Sigmoid colon (tissue), 6 donors: ENCODE measurements at regions not wholly inside any gene's neighbourhood (a gene's known extent, or its start where the extent isn't known, plus 50 kb on each side); places are given as distances from the start of the nearest gene placed in this dataset.

ENCODE experiments used
- DNase-seq: peaks from one replicate; pipeline ENCODE4 v3.0.0-alpha.2; 2019
- H3K27ac ChIP-seq, 4 donors: fragments of 200-600 bp; sonication (generic); one replicate each; pipeline ENCODE4 v1.5.1; 2016 to 2019; ENCODE audit warnings: mild to moderate bottlenecking in 1 of 4
- H3K27me3 ChIP-seq, 3 donors: fragments of 200-600 bp; sonication (generic); one replicate each; pipeline ENCODE4 v1.5.1; 2019; ENCODE audit warnings: mild to moderate bottlenecking in 1 of 3
- H3K36me3 ChIP-seq, 4 donors: fragments of 200-600 bp; sonication (generic); one replicate each; pipeline ENCODE4 v1.5.1; 2016 to 2019
- H3K4me1 ChIP-seq, 4 donors: fragments of 200-600 bp; sonication (generic); one replicate each; pipeline ENCODE4 v1.5.1; 2017 to 2019
- H3K4me3 ChIP-seq, 4 donors: fragments of 200-600 bp; sonication (generic); one replicate each; pipeline ENCODE4 v1.5.1; 2017 to 2019; ENCODE audit warnings: mild to moderate bottlenecking in 2 of 4, moderate library complexity in 1 of 4
- H3K9me3 ChIP-seq, 4 donors: fragments of 200-600 bp in 3 of 4; sonication (generic) in 3 of 4; one replicate each; pipeline versions ENCODE4 v1.5.1 to v1.6.1; 2013 to 2019
- EP300 ChIP-seq, 4 donors: sonication (generic); formaldehyde crosslinking; IDR thresholded peaks; one replicate each; pipeline ENCODE4 v1.6.1; 2017; ENCODE audit warnings: antibody characterized with exemption in 4 of 4
- POLR2A ChIP-seq, 2 donors: fragments of 450-650 bp; IDR thresholded peaks; one replicate each; pipeline ENCODE4 v1.6.1; 2016; ENCODE audit warnings: antibody characterized with exemption in 2 of 2, mild to moderate bottlenecking in 2 of 2, moderate library complexity in 2 of 2
- POLR2AphosphoS5 ChIP-seq, 4 donors: sonication (generic); formaldehyde crosslinking; IDR thresholded peaks; one replicate each; pipeline ENCODE4 v1.6.1; 2017; ENCODE audit warnings: antibody characterized with exemption in 4 of 4
- WGBS, 2 donors: extraction: QIAGEN DNeasy Blood & Tissue Kit; methylation state at CpG; one replicate each; pipeline ENCODE4 v1.1.7; 2013; 5-methylcytosine and 5-hydroxymethylcytosine counted together
- intact Hi-C: fragments of 100-400 bp; cut with DNase I; formaldehyde crosslinking; loops from one replicate; pipeline ENCODE4 v1.15.1; 2023
- TF ChIP-seq, protein P1 (sequence below), 4 experiments: fragments of 450-650 bp in 3 of 4; fragments of 200-600 bp in 1 of 4; IDR thresholded peaks; one replicate each; pipeline ENCODE4 v1.5.1; 2016 to 2019; ENCODE audit warnings: antibody characterized with exemption in 4 of 4, mild to moderate bottlenecking in 3 of 4, moderate library complexity in 2 of 4
- donor health status: healthy with polysubstance abuse.
- donor health status: healthy.

DNA sequence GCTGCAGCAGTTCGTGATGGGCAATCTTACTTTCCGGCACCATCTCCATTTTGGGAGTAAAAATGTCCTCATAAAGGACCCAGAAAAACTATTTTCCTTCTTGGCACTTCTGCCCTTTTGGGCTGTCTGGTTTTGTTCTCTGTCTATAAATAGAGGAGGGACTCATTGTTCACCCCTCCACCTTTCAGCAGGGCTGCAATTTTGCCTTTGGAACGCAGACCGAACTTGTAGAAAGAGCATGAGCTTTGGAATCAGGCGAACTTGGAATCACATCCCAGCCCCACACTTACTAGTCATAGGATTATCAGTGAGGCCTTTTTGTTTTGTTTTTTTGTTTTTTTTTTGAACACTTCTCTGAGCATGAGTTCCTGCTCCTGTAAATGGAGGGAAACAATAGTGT is 178.1 kb upstream of the IL12B start:
- Histone ChIP-seq H3K9me3 (no peaks in the 10 kb centered on the region), H3K4me1 (peaks cover 0 to 49% (median 19%) of the 10 kb centered on the region in 4 donors), H3K4me3 (no peak overlapping the region), H3K27ac (peak overlapping the region in 2 of 4 donors; percentile 8 to 39), H3K36me3 (no peaks in the 10 kb centered on the region), H3K27me3 (no peaks in the 10 kb centered on the region)
- no peak for DNase-seq
- intact Hi-C loops: no loop called here
- 87 to 90% methylated on average over 5 of the region's 5 CpGs for WGBS, 2 donors
- TF ChIP-seq, protein P1, sequence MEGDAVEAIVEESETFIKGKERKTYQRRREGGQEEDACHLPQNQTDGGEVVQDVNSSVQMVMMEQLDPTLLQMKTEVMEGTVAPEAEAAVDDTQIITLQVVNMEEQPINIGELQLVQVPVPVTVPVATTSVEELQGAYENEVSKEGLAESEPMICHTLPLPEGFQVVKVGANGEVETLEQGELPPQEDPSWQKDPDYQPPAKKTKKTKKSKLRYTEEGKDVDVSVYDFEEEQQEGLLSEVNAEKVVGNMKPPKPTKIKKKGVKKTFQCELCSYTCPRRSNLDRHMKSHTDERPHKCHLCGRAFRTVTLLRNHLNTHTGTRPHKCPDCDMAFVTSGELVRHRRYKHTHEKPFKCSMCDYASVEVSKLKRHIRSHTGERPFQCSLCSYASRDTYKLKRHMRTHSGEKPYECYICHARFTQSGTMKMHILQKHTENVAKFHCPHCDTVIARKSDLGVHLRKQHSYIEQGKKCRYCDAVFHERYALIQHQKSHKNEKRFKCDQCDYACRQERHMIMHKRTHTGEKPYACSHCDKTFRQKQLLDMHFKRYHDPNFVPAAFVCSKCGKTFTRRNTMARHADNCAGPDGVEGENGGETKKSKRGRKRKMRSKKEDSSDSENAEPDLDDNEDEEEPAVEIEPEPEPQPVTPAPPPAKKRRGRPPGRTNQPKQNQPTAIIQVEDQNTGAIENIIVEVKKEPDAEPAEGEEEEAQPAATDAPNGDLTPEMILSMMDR (IDR thresholded peaks at IDR 0.05): no peak
- TF ChIP-seq POLR2AphosphoS5 (IDR thresholded peaks at IDR 0.05) (no peak), EP300 (IDR thresholded peaks at IDR 0.05) (no peak), POLR2A (IDR thresholded peaks at IDR 0.05) (no peak)

DNA sequence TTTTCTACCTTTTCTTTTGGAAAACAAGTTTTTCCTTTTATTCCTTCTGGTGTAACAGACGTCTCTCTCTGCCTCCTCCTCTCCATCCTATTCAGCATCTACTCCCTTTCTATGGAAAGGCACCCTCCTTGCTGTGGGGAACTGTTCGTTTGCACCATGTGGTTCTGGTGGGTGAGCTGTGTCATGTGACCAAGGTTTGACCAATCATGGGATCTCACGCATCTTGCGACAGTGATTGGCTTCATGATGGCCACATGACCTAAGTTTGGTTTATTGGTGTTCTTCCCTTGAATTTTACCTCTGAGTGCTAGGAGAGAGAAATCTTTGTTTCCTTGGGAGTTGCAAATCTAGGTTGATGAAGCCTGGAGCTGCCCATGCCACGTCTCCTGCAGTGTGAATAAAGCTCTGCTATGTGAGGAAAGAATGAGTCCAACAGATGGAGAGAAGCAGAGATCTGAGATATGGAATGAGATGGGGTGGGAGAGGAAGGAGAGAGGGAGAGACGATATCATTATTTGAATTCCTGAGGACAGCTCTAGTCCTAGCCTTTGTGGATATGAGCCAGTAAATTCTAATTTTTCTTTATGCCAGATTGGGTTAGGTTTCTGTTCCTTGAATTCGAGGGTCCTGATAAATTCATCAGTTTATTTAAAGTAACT is 178.8 kb upstream of the IL12B start:
- intact Hi-C loops: no loop called here
- TF ChIP-seq, protein P1 (IDR thresholded peaks at IDR 0.05): no peak
- TF ChIP-seq POLR2A (IDR thresholded peaks at IDR 0.05): no peak
- no peak for TF ChIP-seq EP300 (IDR thresholded peaks at IDR 0.05)
- TF ChIP-seq POLR2AphosphoS5 (IDR thresholded peaks at IDR 0.05): no peak
- Histone ChIP-seq H3K4me1 (peaks cover 0 to 51% (median 19%) of the 10 kb centered on the region in 4 donors), H3K36me3 (no peaks in the 10 kb centered on the region), H3K9me3 (no peaks in the 10 kb centered on the region), H3K27ac (peak overlapping the region in 2 of 4 donors; percentile 8 to 39), H3K27me3 (no peaks in the 10 kb centered on the region), H3K4me3 (no peak overlapping the region)
- no peak for DNase-seq
- WGBS, 2 donors: 74 to 82% methylated on average over 7 of the region's 7 CpGs

DNA sequence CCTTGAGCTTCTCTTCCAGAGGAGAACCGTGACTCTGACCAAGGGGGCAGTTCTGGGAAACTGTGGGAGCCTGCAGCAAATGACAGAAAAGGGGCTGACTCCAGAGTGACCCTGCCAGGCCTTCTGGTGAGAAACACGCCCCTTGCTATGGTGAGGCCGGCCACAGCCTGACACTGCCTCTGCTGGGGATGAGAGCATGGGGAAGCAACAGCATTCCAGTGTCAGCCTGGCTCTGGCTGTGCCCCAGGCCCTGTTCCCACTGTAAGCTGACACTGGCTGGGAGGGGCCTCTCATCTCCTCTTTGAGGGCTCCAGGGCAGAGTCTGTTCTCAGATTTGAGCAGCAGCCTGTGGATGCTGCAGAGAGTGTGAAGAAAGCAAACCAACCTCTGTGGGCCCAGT is 180.0 kb upstream of the IL12B start:
- peak overlapping the region in 2 of 4 donors; percentile 20 to 33 for H3K27ac ChIP-seq
- no peaks in the 10 kb centered on the region for H3K36me3 ChIP-seq
- TF ChIP-seq EP300 (IDR thresholded peaks at IDR 0.05) (no peak), POLR2A (IDR thresholded peaks at IDR 0.05) (no peak), POLR2AphosphoS5 (IDR thresholded peaks at IDR 0.05) (no peak)
- TF ChIP-seq, protein P1 (IDR thresholded peaks at IDR 0.05): no peak
- H3K4me1 ChIP-seq: peaks cover 0 to 49% (median 8%) of the 10 kb centered on the region in 4 donors
- no peaks in the 10 kb centered on the region for H3K9me3 ChIP-seq
- no peaks in the 10 kb centered on the region for H3K27me3 ChIP-seq
- no peak overlapping the region for H3K4me3 ChIP-seq
- intact Hi-C loops: no loop called here
- no peak for DNase-seq
- WGBS, 2 donors: 73 to 78% methylated on average over 3 of the region's 3 CpGs

DNA sequence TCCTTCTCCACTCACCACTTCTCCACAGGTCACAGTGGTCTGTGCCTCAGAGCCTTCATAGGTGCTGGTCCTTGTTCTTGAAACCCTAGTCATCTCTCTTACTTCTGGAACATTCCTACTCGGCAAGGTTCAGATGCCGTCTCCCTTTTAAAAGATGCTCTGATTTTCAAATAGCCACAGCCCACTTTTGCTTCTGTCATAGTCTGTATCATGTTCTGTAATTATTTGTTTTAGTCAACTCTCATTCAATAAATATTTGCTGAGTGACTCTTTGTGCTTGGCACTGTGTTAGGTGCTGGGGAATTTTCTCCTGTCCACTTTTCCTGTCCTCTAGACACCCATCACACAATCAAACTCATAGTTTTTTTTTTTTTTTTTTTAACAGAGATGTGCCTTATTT is 181.3 kb upstream of the IL12B start:
- peaks cover 0 to 46% (median 7%) of the 10 kb centered on the region in 4 donors for H3K4me1 ChIP-seq
- no peaks in the 10 kb centered on the region for H3K36me3 ChIP-seq
- no peaks in the 10 kb centered on the region for H3K9me3 ChIP-seq
- TF ChIP-seq, protein P1 (IDR thresholded peaks at IDR 0.05): no peak
- TF ChIP-seq POLR2A (IDR thresholded peaks at IDR 0.05): no peak
- TF ChIP-seq EP300 (IDR thresholded peaks at IDR 0.05): no peak
- no peak for TF ChIP-seq POLR2AphosphoS5 (IDR thresholded peaks at IDR 0.05)
- no peaks in the 10 kb centered on the region for H3K27me3 ChIP-seq
- 85 to 96% methylated on average over 2 of the region's 2 CpGs for WGBS, 2 donors
- DNase-seq: no peak
- no peak overlapping the region for H3K4me3 ChIP-seq
- intact Hi-C loops: no loop called here
- H3K27ac ChIP-seq: no peak overlapping the region

DNA sequence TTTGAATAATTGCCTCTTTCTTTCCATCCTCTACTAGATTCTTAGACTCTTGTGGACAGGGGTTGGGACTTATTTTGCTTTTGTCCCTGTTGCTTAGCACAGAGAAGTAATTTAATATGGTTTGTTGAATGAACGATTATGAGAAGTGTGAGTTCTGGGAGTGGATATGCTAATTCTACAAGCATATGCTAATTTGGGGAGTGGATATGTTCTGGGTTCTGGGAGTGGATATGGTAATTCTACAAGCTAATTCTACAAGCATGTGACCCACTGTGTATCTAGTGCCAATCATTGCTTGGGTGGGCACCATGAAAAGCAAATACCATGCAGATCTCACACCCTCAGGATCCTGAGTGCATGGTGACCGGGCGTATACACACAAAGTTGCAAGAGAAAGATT is 181.8 kb upstream of the IL12B start:
- TF ChIP-seq, protein P1 (IDR thresholded peaks at IDR 0.05): no peak
- TF ChIP-seq POLR2AphosphoS5 (IDR thresholded peaks at IDR 0.05) (no peak), EP300 (IDR thresholded peaks at IDR 0.05) (no peak), POLR2A (IDR thresholded peaks at IDR 0.05) (no peak)
- H3K27me3 ChIP-seq: no peaks in the 10 kb centered on the region
- H3K36me3 ChIP-seq: no peaks in the 10 kb centered on the region
- no peak overlapping the region for H3K4me3 ChIP-seq
- H3K4me1 ChIP-seq: peaks cover 0 to 46% (median 7%) of the 10 kb centered on the region in 4 donors
- H3K9me3 ChIP-seq: no peaks in the 10 kb centered on the region
- 87 to 94% methylated on average over 3 of the region's 3 CpGs for WGBS, 2 donors
- no peak overlapping the region for H3K27ac ChIP-seq
- no peak for DNase-seq
- intact Hi-C loops: no loop called here
